GM06990 (cell line): ENCODE measurements at regions not wholly inside any gene's neighbourhood (a gene's known extent, or its start where the extent isn't known, plus 50 kb on each side); places are given as distances from the start of the nearest gene placed in this dataset.
"Not testable (repeated sequence)": the region's sequence is repeated elsewhere in the genome, so short reads cannot be mapped to it uniquely, and the experiment has no call there.

Experiments
- DNase-seq: peaks from one replicate; pipeline ENCODE4 v3.0.0-alpha.2; 2011; ENCODE audit not compliant: insufficient read length; ENCODE audit errors: extremely low read depth
- H3K27me3 ChIP-seq: replicated peaks from 2 replicates; pipeline ENCODE4 v1.6.0; 2011; ENCODE audit warnings: low read length; ENCODE audit not compliant: control insufficient read depth, insufficient read depth
- H3K36me3 ChIP-seq: 2 replicates; pipeline ENCODE4 v1.5.1; 2011; ENCODE audit warnings: low read length; ENCODE audit not compliant: control insufficient read depth, insufficient read depth
- H3K4me3 ChIP-seq: replicated peaks from 2 replicates; pipeline ENCODE4 v1.5.1; 2011; ENCODE audit warnings: low read depth, mild to moderate bottlenecking, control low read depth, low read length
- TF ChIP-seq, protein P1 (sequence below): IDR thresholded peaks from 2 replicates; pipeline ENCODE4 v1.5.1; 2011; ENCODE audit warnings: low read length, control low read depth, mild to moderate bottlenecking, inconsistent platforms; ENCODE audit not compliant: insufficient read depth, poor library complexity, severe bottlenecking

DNA sequence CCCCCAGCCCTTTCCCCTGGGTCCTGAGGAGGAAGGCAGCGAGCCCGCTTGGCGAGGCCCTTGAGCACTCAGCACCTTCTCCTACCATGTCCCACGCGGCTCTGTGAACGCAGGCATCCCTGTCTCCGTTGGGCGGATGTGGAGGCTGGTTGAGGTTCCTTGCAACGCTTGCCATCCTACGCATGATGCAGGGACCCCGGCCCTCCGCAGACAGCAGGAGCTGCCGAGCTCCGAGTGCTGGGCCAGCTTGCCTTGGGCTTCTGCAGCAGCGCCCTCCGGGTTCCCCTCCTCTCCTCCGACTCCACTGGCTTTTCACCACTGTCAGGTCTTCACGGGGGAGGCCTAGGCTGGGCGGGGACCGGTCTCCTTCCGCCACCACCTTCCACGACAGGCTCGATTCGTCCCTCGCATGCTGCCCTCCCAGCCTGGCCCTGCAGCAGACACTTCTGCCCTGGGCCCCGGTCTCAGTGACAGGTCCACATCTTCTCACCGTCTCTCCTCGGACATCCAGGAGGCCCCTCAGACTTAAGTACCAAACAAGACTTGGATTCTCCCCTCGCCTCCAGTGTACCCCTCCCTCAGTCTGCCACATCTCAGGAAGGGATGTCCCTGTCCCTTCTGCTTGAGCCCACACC, 67.6 kb upstream of the HGFAC start:
- TF ChIP-seq, protein P1, sequence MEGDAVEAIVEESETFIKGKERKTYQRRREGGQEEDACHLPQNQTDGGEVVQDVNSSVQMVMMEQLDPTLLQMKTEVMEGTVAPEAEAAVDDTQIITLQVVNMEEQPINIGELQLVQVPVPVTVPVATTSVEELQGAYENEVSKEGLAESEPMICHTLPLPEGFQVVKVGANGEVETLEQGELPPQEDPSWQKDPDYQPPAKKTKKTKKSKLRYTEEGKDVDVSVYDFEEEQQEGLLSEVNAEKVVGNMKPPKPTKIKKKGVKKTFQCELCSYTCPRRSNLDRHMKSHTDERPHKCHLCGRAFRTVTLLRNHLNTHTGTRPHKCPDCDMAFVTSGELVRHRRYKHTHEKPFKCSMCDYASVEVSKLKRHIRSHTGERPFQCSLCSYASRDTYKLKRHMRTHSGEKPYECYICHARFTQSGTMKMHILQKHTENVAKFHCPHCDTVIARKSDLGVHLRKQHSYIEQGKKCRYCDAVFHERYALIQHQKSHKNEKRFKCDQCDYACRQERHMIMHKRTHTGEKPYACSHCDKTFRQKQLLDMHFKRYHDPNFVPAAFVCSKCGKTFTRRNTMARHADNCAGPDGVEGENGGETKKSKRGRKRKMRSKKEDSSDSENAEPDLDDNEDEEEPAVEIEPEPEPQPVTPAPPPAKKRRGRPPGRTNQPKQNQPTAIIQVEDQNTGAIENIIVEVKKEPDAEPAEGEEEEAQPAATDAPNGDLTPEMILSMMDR = no peak
- DNase-seq = no peak
- no peaks in the 10 kb centered on the region for H3K36me3 ChIP-seq
- H3K4me3 ChIP-seq = no peak overlapping the region
- H3K27me3 ChIP-seq = peaks cover 1% of the 10 kb centered on the region

DNA sequence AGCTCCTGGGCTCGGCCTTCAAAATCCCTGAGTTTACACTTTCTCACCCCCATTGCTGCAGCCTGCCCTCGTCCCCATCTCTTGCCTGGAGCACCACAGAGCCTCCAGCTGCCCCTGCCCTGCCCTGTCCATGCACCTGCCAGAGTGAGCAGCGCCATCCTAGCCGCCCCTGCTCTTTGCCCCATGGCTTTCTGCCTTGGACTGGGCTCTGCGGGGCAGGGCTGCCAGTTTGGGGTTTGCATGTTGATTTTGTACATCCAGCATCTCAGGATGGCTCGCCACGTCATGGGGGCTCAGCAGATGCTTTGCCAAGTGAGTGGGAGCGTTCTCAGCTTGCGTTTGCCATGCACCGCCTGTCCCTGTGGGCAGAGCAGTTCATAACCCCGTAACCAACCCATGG, 67.1 kb upstream of the HGFAC start:
- Histone ChIP-seq H3K36me3 (no peaks in the 10 kb centered on the region), H3K4me3 (no peak overlapping the region), H3K27me3 (peaks cover 1% of the 10 kb centered on the region)
- DNase-seq = no peak
- TF ChIP-seq, protein P1 = no peak

GRCh38 chr4:3375688-3376087, 66.1 kb upstream of the HGFAC start:
- TF ChIP-seq, protein P1 = no peak
- Histone ChIP-seq H3K4me3 (no peak overlapping the region), H3K36me3 (no peaks in the 10 kb centered on the region), H3K27me3 (peaks cover 1% of the 10 kb centered on the region)
- DNase-seq = no peak

DNA sequence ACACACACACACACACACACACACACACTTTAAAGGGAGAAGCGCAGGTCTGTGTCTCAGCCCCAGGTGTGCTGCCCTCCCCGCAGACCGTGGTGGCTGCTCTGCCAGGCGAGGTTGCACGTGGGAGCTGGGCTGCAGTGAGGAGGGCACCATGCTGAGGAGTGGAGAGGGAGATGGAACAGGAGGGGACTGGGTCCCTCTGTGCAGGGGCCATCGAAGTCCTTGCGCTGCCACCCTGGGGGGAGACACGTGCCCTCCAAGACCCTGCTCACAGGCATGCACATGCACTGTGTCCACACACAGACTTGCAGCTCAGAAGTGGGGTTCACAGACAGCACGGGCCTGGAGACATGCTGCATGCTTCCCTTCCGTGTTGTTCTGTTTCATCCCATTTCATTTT, 65.5 kb upstream of the HGFAC start:
- Histone ChIP-seq H3K4me3 (no peak overlapping the region), H3K36me3 (no peaks in the 10 kb centered on the region), H3K27me3 (peaks cover 1% of the 10 kb centered on the region)
- TF ChIP-seq, protein P1 = no peak
- DNase-seq = no peak

DNA sequence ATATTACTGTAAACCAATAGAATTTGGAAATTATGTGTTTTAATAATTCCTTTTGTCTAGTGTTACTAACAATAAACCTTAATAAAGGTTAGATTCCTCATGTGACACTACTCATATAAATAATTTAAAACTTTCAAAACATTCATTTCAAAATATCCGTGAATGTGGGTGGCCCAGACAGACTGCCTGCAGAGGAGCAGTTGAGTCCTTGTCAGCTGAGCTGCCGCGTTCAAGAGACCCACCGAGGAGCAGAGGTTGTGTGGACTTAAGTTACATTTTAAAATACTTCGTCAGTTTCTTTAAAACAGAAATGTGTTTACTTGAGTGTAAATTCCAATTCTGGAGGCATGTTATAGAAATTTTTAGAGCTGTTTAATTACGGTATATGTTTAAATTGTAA, 64.2 kb upstream of the HGFAC start:
- Histone ChIP-seq H3K36me3 (no peaks in the 10 kb centered on the region), H3K27me3 (peaks cover 1% of the 10 kb centered on the region; the same call in 1 of the 2 replicates), H3K4me3 (no peak overlapping the region)
- TF ChIP-seq, protein P1 = no peak
- DNase-seq = no peak

DNA sequence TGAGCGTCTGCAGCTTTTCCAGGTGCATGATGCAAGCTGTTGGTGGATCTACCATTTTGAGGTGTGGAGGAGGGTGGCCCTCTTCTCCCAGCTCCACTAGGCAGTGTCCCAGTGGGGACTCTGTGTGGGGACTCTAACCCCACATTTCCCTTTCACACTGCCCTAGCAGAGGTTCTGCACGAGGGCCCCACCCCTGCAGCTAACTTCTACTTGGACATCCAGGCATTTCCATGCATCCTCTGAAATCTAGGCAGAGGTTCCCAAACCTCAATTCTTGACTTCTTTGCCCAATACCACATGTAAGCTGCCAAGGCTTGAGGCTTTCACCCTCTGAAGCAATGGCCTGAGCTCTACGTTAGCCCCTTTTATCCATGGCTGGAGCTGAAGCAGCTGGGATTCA, 61.4 kb upstream of the HGFAC start:
- not testable (repeated sequence) for DNase-seq, H3K27me3 ChIP-seq, H3K36me3 ChIP-seq, H3K4me3 ChIP-seq

DNA sequence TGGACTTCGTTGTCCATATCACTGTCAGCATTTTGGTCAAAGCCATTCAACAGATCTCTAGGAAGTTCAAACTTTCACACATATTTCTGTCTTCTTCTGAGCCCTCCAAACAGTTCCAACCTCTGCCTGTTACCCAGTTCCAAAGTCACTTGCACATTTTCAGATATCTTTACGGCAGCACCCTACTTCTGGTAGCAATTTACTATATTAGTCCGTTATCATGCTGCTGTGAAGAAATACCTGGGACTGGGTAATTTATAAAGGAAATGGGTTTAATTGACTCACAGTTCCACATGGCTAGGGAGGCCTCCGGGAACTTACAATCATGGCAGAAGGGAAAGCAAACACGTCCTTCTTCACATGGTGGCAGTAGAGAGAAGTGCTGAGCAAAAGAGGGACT, 60.6 kb upstream of the HGFAC start:
- not testable (repeated sequence) for DNase-seq, H3K4me3 ChIP-seq, H3K27me3 ChIP-seq, H3K36me3 ChIP-seq
